Stimulated activated CD4-positive, alpha-beta T cell treated with anti-CD3 and anti-CD28 coated beads, TNF-alpha, amount 100 ng/mL, for 24 hours (primary cell): ENCODE measurements at regions not wholly inside any gene's neighbourhood (a gene's known extent, or its start where the extent isn't known, plus 50 kb on each side); places are given as distances from the start of the nearest gene placed in this dataset.
"Not testable (repeated sequence)": the region's sequence is repeated elsewhere in the genome, so short reads cannot be mapped to it uniquely, and the experiment has no call there.

Experiments
- DNase-seq, 3 experiments: peaks; one replicate each; pipeline ENCODE4 v3.0.0-alpha.2; 2020; ENCODE audit warnings: low read depth in 3 of 3

- no peak for DNase-seq
Measured at GRCh38 chr3:15989419-15989818, 185.1 kb upstream of the GALNT15 start.

GRCh38 chr3:15993660-15994059 is 180.8 kb upstream of the GALNT15 start:
- DNase-seq = not testable (repeated sequence)

- not testable (repeated sequence) for DNase-seq
Measured at GRCh38 chr3:15996496-15996895, 178.0 kb upstream of the GALNT15 start.

GRCh38 chr3:15997274-15997943 is 177.1 kb upstream of the GALNT15 start:
- no peak for DNase-seq

GRCh38 chr3:15998911-15999310 is 175.6 kb upstream of the GALNT15 start:
- no peak for DNase-seq

- no peak for DNase-seq
Measured at GRCh38 chr3:16004812-16005211, 169.7 kb upstream of the GALNT15 start.

- DNase-seq = no peak
Measured at GRCh38 chr3:16011376-16011775, 163.1 kb upstream of the GALNT15 start.

GRCh38 chr3:16012086-16012485 is 162.4 kb upstream of the GALNT15 start:
- no peak for DNase-seq

- no peak for DNase-seq
Measured at GRCh38 chr3:16013568-16013967, 160.9 kb upstream of the GALNT15 start.

- DNase-seq = not testable (repeated sequence)
Measured at GRCh38 chr3:16021801-16022200, 152.7 kb upstream of the GALNT15 start.

GRCh38 chr3:16023881-16024280 is 150.6 kb upstream of the GALNT15 start:
- DNase-seq = not testable (repeated sequence)

GRCh38 chr3:16024548-16024947 is 149.9 kb upstream of the GALNT15 start:
- no peak for DNase-seq

- DNase-seq = no peak
Measured at GRCh38 chr3:16026753-16027152, 147.7 kb upstream of the GALNT15 start.

GRCh38 chr3:16028604-16029003 is 145.9 kb upstream of the GALNT15 start:
- DNase-seq = no peak

- DNase-seq = no peak
Measured at GRCh38 chr3:16030342-16030741, 144.1 kb upstream of the GALNT15 start.

- no peak for DNase-seq
Measured at GRCh38 chr3:16031434-16031833, 143.0 kb upstream of the GALNT15 start.

GRCh38 chr3:16033889-16034687 is 140.4 kb upstream of the GALNT15 start:
- DNase-seq = no peak

- DNase-seq = no peak
Measured at GRCh38 chr3:16040991-16041390, 133.5 kb upstream of the GALNT15 start.

GRCh38 chr3:16048435-16049318 is 125.8 kb upstream of the GALNT15 start:
- DNase-seq = peak in 2 of 3 experiments; percentile 24 to 25

GRCh38 chr3:16050641-16051467 is 123.6 kb upstream of the GALNT15 start:
- no peak for DNase-seq

- no peak for DNase-seq
Measured at GRCh38 chr3:16051691-16052090, 122.8 kb upstream of the GALNT15 start.
